Mucosa of descending colon (tissue), 3 donors: ENCODE measurements at regions not wholly inside any gene's neighbourhood (a gene's known extent, or its start where the extent isn't known, plus 50 kb on each side); places are given as distances from the start of the nearest gene placed in this dataset.
A peak's percentile ranks its signal among the peaks of the same experiment; 100 is the strongest.

Experiments
- ATAC-seq: fragments of 200-7000 bp; cut with Tn5 transposase; one replicate; pipeline ENCODE4 v1.9.1; 2020; ENCODE audit warnings: mild to moderate bottlenecking, moderate library complexity
- DNase-seq, 3 donors: peaks; one replicate each; pipeline ENCODE4 v3.0.0-alpha.2; 2020
- H3K36me3 ChIP-seq: fragments of 200-600 bp; one replicate; pipeline ENCODE4 v1.8.0; 2021; ENCODE audit warnings: low read depth, mild to moderate bottlenecking
- H3K4me1 ChIP-seq: fragments of 200-600 bp; one replicate; pipeline ENCODE4 v1.8.0; 2021; ENCODE audit warnings: low read depth, mild to moderate bottlenecking
- H3K4me3 ChIP-seq: fragments of 200-600 bp; one replicate; pipeline ENCODE4 v1.8.0; 2021; ENCODE audit warnings: mild to moderate bottlenecking
- H3K9me3 ChIP-seq: fragments of 200-600 bp; one replicate; pipeline ENCODE4 v1.8.0; 2021; ENCODE audit warnings: mild to moderate bottlenecking
- CTCF ChIP-seq: fragments of 200-600 bp; IDR thresholded peaks from one replicate; pipeline ENCODE4 v1.8.0; 2022; ENCODE audit warnings: antibody characterized with exemption, mild to moderate bottlenecking
- intact Hi-C, 2 donors: fragments of 100-400 bp; cut with DNase I in 1 of 2; cut with micrococcal nuclease in 1 of 2; formaldehyde crosslinking; loops; one replicate each; pipeline versions ENCODE4 v1.11.0 to v1.11.1; 2022; cut with DNase I, micrococcal nuclease
- donor health status: DM: no; HTN: no; CAD: no; lungs with moderate emphysema.
- donor health status: DM: no; HTN: no; CAD: no.
- donor health status: DM: no; HTN: yes; CAD: no.

- H3K4me3 ChIP-seq, result no peak overlapping the region
- TF ChIP-seq CTCF, result no peak
These were observed 102.0 kb downstream of the SOX9 start for GRCh38 chr17:72222661-72223380.

GRCh38 chr17:72223866-72224291 lies 103.1 kb downstream of the SOX9 start:
- ATAC-seq (no peak), DNase-seq (no peak)
- intact Hi-C loops, result no loop called here
- peaks cover 10% of the 10 kb centered on the region for H3K4me1 ChIP-seq
- TF ChIP-seq CTCF, result no peak
- H3K4me3 ChIP-seq, result no peak overlapping the region
- no peaks in the 10 kb centered on the region for H3K36me3 ChIP-seq
- H3K9me3 ChIP-seq, result no peaks in the 10 kb centered on the region

More at GRCh38 chr17:72222661-72223380, 102.0 kb downstream of the SOX9 start:
- Histone ChIP-seq H3K9me3 (no peaks in the 10 kb centered on the region), H3K4me1 (peaks cover 10% of the 10 kb centered on the region), H3K36me3 (no peaks in the 10 kb centered on the region)
- DNase-seq (peak in 1 of 3 donors; percentile 28), ATAC-seq (peak; percentile 91)
- intact Hi-C loops, result no loop called here

GRCh38 chr17:72226322-72226721 lies 105.5 kb downstream of the SOX9 start:
- intact Hi-C loops, result no loop called here
- Histone ChIP-seq H3K9me3 (no peaks in the 10 kb centered on the region), H3K4me1 (peaks cover 10% of the 10 kb centered on the region), H3K36me3 (no peaks in the 10 kb centered on the region), H3K4me3 (no peak overlapping the region)
- DNase-seq (no peak), ATAC-seq (no peak)
- TF ChIP-seq CTCF, result no peak

- no peak overlapping the region for H3K4me3 ChIP-seq
- no peak for DNase-seq
- peak; percentile 59 for ATAC-seq
- no peaks in the 10 kb centered on the region for H3K9me3 ChIP-seq
- no peak for TF ChIP-seq CTCF
- H3K4me1 ChIP-seq, result peaks cover 2% of the 10 kb centered on the region
- H3K36me3 ChIP-seq, result no peaks in the 10 kb centered on the region
- intact Hi-C loops, result no loop called here
These were observed 113.2 kb downstream of the SOX9 start for GRCh38 chr17:72233986-72234385.

- Histone ChIP-seq H3K36me3 (no peaks in the 10 kb centered on the region), H3K9me3 (no peaks in the 10 kb centered on the region), H3K4me1 (peaks cover 2% of the 10 kb centered on the region), H3K4me3 (no peak overlapping the region)
- DNase-seq, result no peak
- intact Hi-C loops, result no loop called here
- TF ChIP-seq CTCF, result no peak
- no peak for ATAC-seq
These were observed 114.2 kb downstream of the SOX9 start for GRCh38 chr17:72234985-72235384.
